SK-N-SH (cell line): ENCODE measurements at regions not wholly inside any gene's neighbourhood (a gene's known extent, or its start where the extent isn't known, plus 50 kb on each side); places are given as distances from the start of the nearest gene placed in this dataset.

ENCODE experiments used
- CTCF ChIA-PET: fragments of 300-600, 350-600 bp; formaldehyde crosslinking; extraction: SDS; loops from one replicate; lab custom pipeline; 2021; lab: Yijun Ruan, JAX
- POLR2A ChIA-PET: fragments of 350-600 bp; sonication (Branson Sonifier 250); formaldehyde crosslinking; extraction: SDS; loops from one replicate; lab custom pipeline; 2020; ENCODE audit warnings: antibody characterized with exemption, inconsistent platforms; lab: Yijun Ruan, JAX
- DNase-seq: peaks from one replicate; pipeline ENCODE4 v3.0.0; 2012
- H2AFZ ChIP-seq: fragments of 200-600 bp; sonication (generic); 2 replicates; pipeline ENCODE4 v1.8.1; 2016; ENCODE audit warnings: antibody characterized with exemption, mild to moderate bottlenecking, low read depth
- H3F3A ChIP-seq: fragments of 200-600 bp; sonication (generic); replicated peaks from 2 replicates; pipeline ENCODE3; 2016; ENCODE audit warnings: antibody characterized with exemption, mild to moderate bottlenecking; ENCODE audit not compliant: insufficient read depth
- H3K27ac ChIP-seq, 2 experiments: fragments of 200-500 bp in 1 of 2; fragments of 200-600 bp in 1 of 2; sonication (Bioruptor generic) in 1 of 2; sonication (generic), shearing (Covaris generic) in 1 of 2; 2 replicates each; pipeline versions ENCODE4 v1.5.1 to v1.6.1; 2014 to 2016; ENCODE audit warnings: low read depth in 2 of 2, inconsistent platforms in 1 of 2, low read length in 1 of 2, mild to moderate bottlenecking in 1 of 2, mixed read lengths in 1 of 2
- H3K27me3 ChIP-seq: fragments of 200-600 bp; sonication (generic), shearing (Covaris generic); 2 replicates; pipeline ENCODE4 v1.6.1; 2016; ENCODE audit warnings: mixed run types; ENCODE audit not compliant: insufficient read depth
- H3K36me3 ChIP-seq, 2 experiments: fragments of 200-500 bp in 1 of 2; fragments of 200-600 bp in 1 of 2; sonication (Bioruptor generic) in 1 of 2; sonication (generic) in 1 of 2; replicated peaks in 1 of 2; 2 replicates each; pipeline versions ENCODE3 to v1.5.1; 2014 to 2016; ENCODE audit warnings: low read length in 1 of 2, mild to moderate bottlenecking in 1 of 2; ENCODE audit not compliant: insufficient read depth in 2 of 2, control insufficient read depth in 1 of 2
- H3K4me1 ChIP-seq, 2 experiments: fragments of 200-500 bp in 1 of 2; fragments of 200-600 bp in 1 of 2; sonication (Bioruptor generic) in 1 of 2; sonication (generic), shearing (Covaris generic) in 1 of 2; 2 replicates each; pipeline versions ENCODE4 v1.5.1 to v1.6.1; 2014 to 2016; ENCODE audit warnings: low read depth in 1 of 2, low read length in 1 of 2, mixed run types in 1 of 2; ENCODE audit not compliant: insufficient read depth in 2 of 2, control insufficient read depth in 1 of 2
- H3K4me2 ChIP-seq: fragments of 200-600 bp; sonication (generic), shearing (Covaris generic); 2 replicates; pipeline ENCODE4 v1.6.1; 2017; ENCODE audit warnings: mixed run types
- H3K4me3 ChIP-seq, 2 experiments: fragments of 200-500 bp in 1 of 2; fragments of 200-600 bp in 1 of 2; sonication (Bioruptor generic) in 1 of 2; sonication (generic), shearing (Covaris generic) in 1 of 2; 2 replicates each; pipeline versions ENCODE4 v1.5.1 to v1.8.1; 2014 to 2016; ENCODE audit warnings: low read depth in 2 of 2, inconsistent platforms in 1 of 2, low read length in 1 of 2, mild to moderate bottlenecking in 1 of 2, mixed read lengths in 1 of 2, moderate library complexity in 1 of 2
- H3K79me2 ChIP-seq: fragments of 200-600 bp; sonication (generic); 2 replicates; pipeline ENCODE4 v1.8.1; 2017; ENCODE audit warnings: mild to moderate bottlenecking; ENCODE audit not compliant: insufficient read depth
- H3K9ac ChIP-seq: fragments of 200-600 bp; sonication (generic); 2 replicates; pipeline ENCODE4 v1.6.1; 2017; ENCODE audit warnings: mixed run types
- H3K9me2 ChIP-seq: fragments of 200-600 bp; sonication (generic); 2 replicates; pipeline ENCODE4 v1.6.1; 2017; ENCODE audit warnings: mixed run types
- H3K9me3 ChIP-seq: fragments of 200-600 bp; sonication (generic); 2 replicates; pipeline ENCODE4 v1.6.1; 2017; ENCODE audit warnings: mixed run types, mild to moderate bottlenecking, moderate library complexity
- H4K20me1 ChIP-seq: fragments of 200-600 bp; sonication (generic); 2 replicates; pipeline ENCODE4 v1.6.1; 2017; ENCODE audit warnings: mild to moderate bottlenecking, mixed run types; ENCODE audit not compliant: insufficient read depth
- CHD2 ChIP-seq: fragments of 150-350 bp; IDR thresholded peaks from 2 replicates; pipeline ENCODE4 v1.6.1; 2018; ENCODE audit warnings: low read length; ENCODE audit not compliant: partially characterized antibody
- ELF1 ChIP-seq: IDR thresholded peaks from 2 replicates; pipeline ENCODE4 v1.4.0; 2012
- EP300 ChIP-seq, 2 experiments: IDR thresholded peaks; 2 replicates each; pipeline versions ENCODE4 v1.4.0 to v1.6.1; 2012; ENCODE audit warnings: borderline replicate concordance in 1 of 2, low read depth in 1 of 2, low read length in 1 of 2
- FOXJ3 ChIP-seq: sonication (generic); formaldehyde crosslinking; IDR thresholded peaks from 2 replicates; pipeline ENCODE4 v1.5.1; 2020; ENCODE audit warnings: mild to moderate bottlenecking, missing genetic modification reagents
- GATA2 ChIP-seq: sonication (generic); formaldehyde crosslinking; IDR thresholded peaks from 2 replicates; pipeline ENCODE4 v1.5.0; 2020; ENCODE audit warnings: mild to moderate bottlenecking, missing genetic modification reagents
- JUND ChIP-seq: IDR thresholded peaks from 2 replicates; pipeline ENCODE4 v1.4.0; 2012
- MEF2A ChIP-seq: IDR thresholded peaks from 2 replicates; pipeline ENCODE4 v1.4.0; 2012; ENCODE audit warnings: low read depth, borderline replicate concordance
- MXI1 ChIP-seq: IDR thresholded peaks from 2 replicates; pipeline ENCODE4 v1.6.1; 2012; ENCODE audit warnings: mild to moderate bottlenecking, low read depth, low read length, improper control_type of control experiment
- NFIC ChIP-seq: IDR thresholded peaks from 2 replicates; pipeline ENCODE4 v1.4.0; 2012; ENCODE audit warnings: borderline replicate concordance
- NRF1 ChIP-seq: IDR thresholded peaks from 2 replicates; pipeline ENCODE4 v1.6.1; 2012; ENCODE audit warnings: low read depth, mild to moderate bottlenecking, low read length
- RFX5 ChIP-seq: IDR thresholded peaks from 2 replicates; pipeline ENCODE4 v1.6.1; 2012; ENCODE audit warnings: mild to moderate bottlenecking, improper control_type of control experiment, low read length
- TEAD4 ChIP-seq: IDR thresholded peaks from 2 replicates; pipeline ENCODE4 v1.4.0; 2012; ENCODE audit warnings: mild to moderate bottlenecking, borderline replicate concordance; ENCODE audit not compliant: insufficient read depth
- WGBS: methylation state at CpG from one replicate; pipeline ENCODE4 v1.1.6; 2017; ENCODE audit warnings: low lambda C conversion rate; 5-methylcytosine and 5-hydroxymethylcytosine counted together
- TF ChIP-seq, protein P1 (sequence below): IDR thresholded peaks from 2 replicates; pipeline ENCODE4 v1.4.0; 2012; ENCODE audit warnings: low read depth
- TF ChIP-seq, protein P2 (sequence below): IDR thresholded peaks from 2 replicates; pipeline ENCODE4 v1.6.1; 2012; ENCODE audit warnings: mild to moderate bottlenecking, low read depth, low read length, moderate library complexity
- TF ChIP-seq, protein P3 (sequence below): IDR thresholded peaks from 2 replicates; pipeline ENCODE4 v1.4.0; 2012; ENCODE audit warnings: low read depth, borderline replicate concordance
- TF ChIP-seq, protein P4 (sequence below): fragments of 200-600 bp; sonication (generic); IDR thresholded peaks from 2 replicates; pipeline ENCODE4 v1.6.1; 2017; ENCODE audit warnings: antibody characterized with exemption, mild to moderate bottlenecking, moderate library complexity

DNA sequence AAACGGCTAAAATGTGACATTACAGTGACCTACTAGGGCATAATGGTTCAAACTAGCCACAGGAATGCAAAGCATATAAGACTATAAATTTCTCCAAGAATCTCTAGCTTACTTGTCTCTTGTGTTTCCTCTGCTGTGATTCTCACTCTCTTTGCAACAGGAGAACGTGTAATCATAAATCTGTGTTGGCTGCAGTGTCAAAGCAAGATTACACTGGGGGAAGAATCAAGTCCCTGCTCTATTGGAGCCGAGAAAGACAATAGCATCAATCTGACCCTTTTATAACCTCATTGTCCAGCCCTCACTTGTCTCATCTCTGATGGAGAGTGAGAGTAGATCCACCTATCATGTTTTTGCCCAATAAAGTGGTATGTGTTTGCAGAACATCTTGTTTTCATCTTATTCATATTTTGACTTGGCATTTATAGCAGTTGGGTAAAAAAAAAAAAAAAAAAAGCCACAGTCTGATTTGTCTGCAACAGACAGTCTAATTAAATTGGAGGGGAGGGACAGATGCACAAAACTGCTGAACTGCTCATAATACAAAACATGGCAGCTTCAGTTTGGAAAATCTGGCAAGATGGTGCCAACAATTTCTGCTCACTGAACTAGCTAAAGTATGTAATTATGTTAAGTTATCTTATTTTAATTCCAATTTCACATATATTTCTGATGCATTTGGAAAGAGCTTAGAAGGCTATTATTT lies 165.0 kb upstream of the GABRA2 start:
- H3K36me3 ChIP-seq: no peaks in the 10 kb centered on the region
- TF ChIP-seq RFX5: no peak
- TF ChIP-seq EP300 (IDR thresholded peaks at IDR 0.05; ENCODE audit: borderline replicate concordance in 1 of 2, low read depth in 1 of 2, low read length in 1 of 2): no peak
- no peak for TF ChIP-seq GATA2 (CRISPR knock-in tag)
- no peak for TF ChIP-seq FOXJ3
- TF ChIP-seq MXI1: no peak
- no peak for TF ChIP-seq NRF1
- no peak for TF ChIP-seq MEF2A
- no peak for TF ChIP-seq TEAD4
- no peak overlapping the region for H3K9ac ChIP-seq
- H3F3A ChIP-seq: no peaks in the 10 kb centered on the region
- no peaks in the 10 kb centered on the region for H3K4me1 ChIP-seq
- no peaks in the 10 kb centered on the region for H4K20me1 ChIP-seq
- no peaks in the 10 kb centered on the region for H3K9me3 ChIP-seq
- DNase-seq: no peak
- no peaks in the 10 kb centered on the region for H3K27me3 ChIP-seq
- H3K9me2 ChIP-seq: no peaks in the 10 kb centered on the region
- CTCF ChIA-PET: no interaction called here
- H3K4me3 ChIP-seq: no peak overlapping the region
- no peaks in the 10 kb centered on the region for H3K79me2 ChIP-seq
- H3K4me2 ChIP-seq: no peak overlapping the region
- POLR2A ChIA-PET: no interaction called here
- H3K27ac ChIP-seq: no peak overlapping the region
- 0% methylated on average over 3 of the region's 3 CpGs for WGBS
- no peak overlapping the region for H2AFZ ChIP-seq

DNA sequence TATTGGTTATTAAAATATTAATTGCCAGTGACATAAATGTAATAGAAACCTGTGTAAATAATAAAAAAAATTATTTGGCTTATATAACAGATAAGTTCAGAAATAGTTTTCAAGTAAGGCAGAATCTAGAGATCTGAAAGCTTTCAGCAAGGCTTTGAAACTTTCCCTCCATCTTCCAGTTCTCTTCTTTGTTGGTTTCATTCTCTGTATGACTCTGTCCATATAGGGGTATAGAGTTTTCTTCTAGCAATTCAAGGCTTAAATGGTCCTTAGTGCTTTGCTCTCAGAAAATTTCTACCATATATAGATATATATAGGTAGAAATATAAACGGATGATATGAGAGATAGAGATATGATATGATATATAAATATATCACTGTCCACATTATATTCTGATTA lies 160.5 kb upstream of the GABRA2 start:
- no peaks in the 10 kb centered on the region for H3K4me1 ChIP-seq
- H3K36me3 ChIP-seq: no peaks in the 10 kb centered on the region
- H3F3A ChIP-seq: no peaks in the 10 kb centered on the region
- H3K9me3 ChIP-seq: no peaks in the 10 kb centered on the region
- WGBS: 3% methylated on average over 1 of the region's 1 CpG
- H3K9me2 ChIP-seq: no peaks in the 10 kb centered on the region
- DNase-seq: no peak
- H3K27me3 ChIP-seq: no peaks in the 10 kb centered on the region
- no peak overlapping the region for H3K9ac ChIP-seq
- no peak overlapping the region for H3K4me2 ChIP-seq
- POLR2A ChIA-PET: no interaction called here
- no peaks in the 10 kb centered on the region for H3K79me2 ChIP-seq
- TF ChIP-seq FOXJ3: no peak
- TF ChIP-seq, protein P1, sequence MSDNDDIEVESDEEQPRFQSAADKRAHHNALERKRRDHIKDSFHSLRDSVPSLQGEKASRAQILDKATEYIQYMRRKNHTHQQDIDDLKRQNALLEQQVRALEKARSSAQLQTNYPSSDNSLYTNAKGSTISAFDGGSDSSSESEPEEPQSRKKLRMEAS: no peak
- TF ChIP-seq JUND: no peak
- no peak for TF ChIP-seq NRF1
- no peak for TF ChIP-seq ELF1
- TF ChIP-seq CHD2: no peak
- CTCF ChIA-PET: no interaction called here
- H3K27ac ChIP-seq: no peak overlapping the region
- H2AFZ ChIP-seq: no peak overlapping the region
- H4K20me1 ChIP-seq: no peaks in the 10 kb centered on the region
- H3K4me3 ChIP-seq: no peak overlapping the region

DNA sequence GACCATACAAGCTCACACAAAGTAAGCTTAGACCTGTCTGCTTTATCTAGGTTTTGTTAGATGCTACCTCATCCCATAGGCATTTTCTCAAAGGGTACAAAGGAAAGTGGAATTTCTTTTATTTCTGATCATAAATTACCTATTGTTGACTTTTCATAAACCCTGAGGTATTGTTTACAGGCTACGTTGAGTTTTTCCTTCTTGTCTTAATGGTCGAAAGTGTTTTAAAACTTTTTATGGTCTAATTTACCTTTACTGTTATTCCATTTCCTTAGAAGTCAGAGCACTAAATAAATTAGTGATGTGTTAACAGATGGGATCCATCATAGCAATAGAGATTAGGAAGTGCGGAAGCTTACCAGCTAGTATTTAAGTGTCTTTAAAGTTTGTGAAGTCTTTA lies 159.2 kb upstream of the GABRA2 start:
- 25% methylated on average over 3 of the region's 3 CpGs for WGBS
- ChIA-PET POLR2A (no interaction called here), CTCF (no interaction called here)
- no peak overlapping the region for H2AFZ ChIP-seq
- H3K9me2 ChIP-seq: no peaks in the 10 kb centered on the region
- H3K79me2 ChIP-seq: no peaks in the 10 kb centered on the region
- DNase-seq: no peak
- no peak overlapping the region for H3K27ac ChIP-seq
- no peaks in the 10 kb centered on the region for H3F3A ChIP-seq
- H3K9ac ChIP-seq: no peak overlapping the region
- H4K20me1 ChIP-seq: no peaks in the 10 kb centered on the region
- H3K4me3 ChIP-seq: no peak overlapping the region
- no peaks in the 10 kb centered on the region for H3K9me3 ChIP-seq
- H3K27me3 ChIP-seq: no peaks in the 10 kb centered on the region
- no peaks in the 10 kb centered on the region for H3K36me3 ChIP-seq
- H3K4me2 ChIP-seq: no peak overlapping the region
- no peaks in the 10 kb centered on the region for H3K4me1 ChIP-seq
- no peak for TF ChIP-seq GATA2 (CRISPR knock-in tag)
- TF ChIP-seq, protein P2, sequence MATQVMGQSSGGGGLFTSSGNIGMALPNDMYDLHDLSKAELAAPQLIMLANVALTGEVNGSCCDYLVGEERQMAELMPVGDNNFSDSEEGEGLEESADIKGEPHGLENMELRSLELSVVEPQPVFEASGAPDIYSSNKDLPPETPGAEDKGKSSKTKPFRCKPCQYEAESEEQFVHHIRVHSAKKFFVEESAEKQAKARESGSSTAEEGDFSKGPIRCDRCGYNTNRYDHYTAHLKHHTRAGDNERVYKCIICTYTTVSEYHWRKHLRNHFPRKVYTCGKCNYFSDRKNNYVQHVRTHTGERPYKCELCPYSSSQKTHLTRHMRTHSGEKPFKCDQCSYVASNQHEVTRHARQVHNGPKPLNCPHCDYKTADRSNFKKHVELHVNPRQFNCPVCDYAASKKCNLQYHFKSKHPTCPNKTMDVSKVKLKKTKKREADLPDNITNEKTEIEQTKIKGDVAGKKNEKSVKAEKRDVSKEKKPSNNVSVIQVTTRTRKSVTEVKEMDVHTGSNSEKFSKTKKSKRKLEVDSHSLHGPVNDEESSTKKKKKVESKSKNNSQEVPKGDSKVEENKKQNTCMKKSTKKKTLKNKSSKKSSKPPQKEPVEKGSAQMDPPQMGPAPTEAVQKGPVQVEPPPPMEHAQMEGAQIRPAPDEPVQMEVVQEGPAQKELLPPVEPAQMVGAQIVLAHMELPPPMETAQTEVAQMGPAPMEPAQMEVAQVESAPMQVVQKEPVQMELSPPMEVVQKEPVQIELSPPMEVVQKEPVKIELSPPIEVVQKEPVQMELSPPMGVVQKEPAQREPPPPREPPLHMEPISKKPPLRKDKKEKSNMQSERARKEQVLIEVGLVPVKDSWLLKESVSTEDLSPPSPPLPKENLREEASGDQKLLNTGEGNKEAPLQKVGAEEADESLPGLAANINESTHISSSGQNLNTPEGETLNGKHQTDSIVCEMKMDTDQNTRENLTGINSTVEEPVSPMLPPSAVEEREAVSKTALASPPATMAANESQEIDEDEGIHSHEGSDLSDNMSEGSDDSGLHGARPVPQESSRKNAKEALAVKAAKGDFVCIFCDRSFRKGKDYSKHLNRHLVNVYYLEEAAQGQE: no peak
- TF ChIP-seq, protein P3, sequence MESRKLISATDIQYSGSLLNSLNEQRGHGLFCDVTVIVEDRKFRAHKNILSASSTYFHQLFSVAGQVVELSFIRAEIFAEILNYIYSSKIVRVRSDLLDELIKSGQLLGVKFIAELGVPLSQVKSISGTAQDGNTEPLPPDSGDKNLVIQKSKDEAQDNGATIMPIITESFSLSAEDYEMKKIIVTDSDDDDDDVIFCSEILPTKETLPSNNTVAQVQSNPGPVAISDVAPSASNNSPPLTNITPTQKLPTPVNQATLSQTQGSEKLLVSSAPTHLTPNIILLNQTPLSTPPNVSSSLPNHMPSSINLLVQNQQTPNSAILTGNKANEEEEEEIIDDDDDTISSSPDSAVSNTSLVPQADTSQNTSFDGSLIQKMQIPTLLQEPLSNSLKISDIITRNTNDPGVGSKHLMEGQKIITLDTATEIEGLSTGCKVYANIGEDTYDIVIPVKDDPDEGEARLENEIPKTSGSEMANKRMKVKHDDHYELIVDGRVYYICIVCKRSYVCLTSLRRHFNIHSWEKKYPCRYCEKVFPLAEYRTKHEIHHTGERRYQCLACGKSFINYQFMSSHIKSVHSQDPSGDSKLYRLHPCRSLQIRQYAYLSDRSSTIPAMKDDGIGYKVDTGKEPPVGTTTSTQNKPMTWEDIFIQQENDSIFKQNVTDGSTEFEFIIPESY: no peak
- no peak for TF ChIP-seq NFIC
- TF ChIP-seq, protein P4, sequence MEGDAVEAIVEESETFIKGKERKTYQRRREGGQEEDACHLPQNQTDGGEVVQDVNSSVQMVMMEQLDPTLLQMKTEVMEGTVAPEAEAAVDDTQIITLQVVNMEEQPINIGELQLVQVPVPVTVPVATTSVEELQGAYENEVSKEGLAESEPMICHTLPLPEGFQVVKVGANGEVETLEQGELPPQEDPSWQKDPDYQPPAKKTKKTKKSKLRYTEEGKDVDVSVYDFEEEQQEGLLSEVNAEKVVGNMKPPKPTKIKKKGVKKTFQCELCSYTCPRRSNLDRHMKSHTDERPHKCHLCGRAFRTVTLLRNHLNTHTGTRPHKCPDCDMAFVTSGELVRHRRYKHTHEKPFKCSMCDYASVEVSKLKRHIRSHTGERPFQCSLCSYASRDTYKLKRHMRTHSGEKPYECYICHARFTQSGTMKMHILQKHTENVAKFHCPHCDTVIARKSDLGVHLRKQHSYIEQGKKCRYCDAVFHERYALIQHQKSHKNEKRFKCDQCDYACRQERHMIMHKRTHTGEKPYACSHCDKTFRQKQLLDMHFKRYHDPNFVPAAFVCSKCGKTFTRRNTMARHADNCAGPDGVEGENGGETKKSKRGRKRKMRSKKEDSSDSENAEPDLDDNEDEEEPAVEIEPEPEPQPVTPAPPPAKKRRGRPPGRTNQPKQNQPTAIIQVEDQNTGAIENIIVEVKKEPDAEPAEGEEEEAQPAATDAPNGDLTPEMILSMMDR: no peak
